ENCODE measurements at regions not wholly inside any gene's neighbourhood (a gene's known extent, or its start where the extent isn't known, plus 50 kb on each side); places are given as distances from the start of the nearest gene placed in this dataset.

DNA sequence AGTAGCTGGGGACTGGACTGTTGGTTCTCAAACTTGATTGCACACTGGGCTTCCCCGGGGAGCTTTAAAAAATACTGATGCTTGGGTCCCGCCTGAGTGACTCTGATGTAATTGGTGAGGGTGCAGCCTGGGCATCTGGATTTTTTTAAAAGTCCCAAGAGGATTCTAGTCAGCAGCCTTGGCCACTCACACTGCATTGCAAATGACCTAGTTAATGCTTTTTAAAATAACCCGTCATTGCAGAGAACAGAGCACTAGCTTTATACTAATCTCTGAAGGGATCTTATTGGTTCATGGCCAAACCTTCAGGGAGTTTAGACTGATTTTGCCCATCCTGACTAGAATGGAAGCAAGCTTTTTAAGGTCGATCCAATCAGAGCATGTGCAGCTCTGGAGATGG lies 310.6 kb upstream of the PROK2 start:
- 84 to 86% methylated on average over 4 of the region's 4 CpGs for WGBS, 2 donors
- H3K9ac ChIP-seq (ENCODE audit: insufficient read depth in 1 of 2, low read length in 2 of 2), result no peak overlapping the region

DNA sequence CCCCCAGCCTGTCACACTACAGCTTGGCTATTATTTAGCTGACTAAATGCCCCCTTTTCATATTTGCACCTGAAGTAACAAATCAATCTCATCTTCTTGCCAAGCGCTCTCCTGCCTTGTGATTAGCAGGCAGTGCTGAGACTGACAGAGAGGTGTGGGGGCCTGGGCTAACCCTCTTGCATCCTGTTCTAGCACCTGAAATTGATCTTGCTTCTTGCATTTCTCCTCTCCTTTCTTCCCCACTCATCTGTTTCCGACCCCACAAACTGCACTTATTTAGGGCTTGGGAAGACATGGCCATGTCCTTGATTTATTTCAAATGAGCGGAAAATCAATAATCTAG lies 309.0 kb upstream of the PROK2 start:
- H3K27ac ChIP-seq (ENCODE audit: low read depth in 1 of 2, low read length in 1 of 2), result no peak overlapping the region
- DNase-seq (no peak), ATAC-seq (ENCODE audit: insufficient read depth, low FRiP score) (no peak)
- H3K4me3 ChIP-seq, result no peak overlapping the region
- TF ChIP-seq, protein P1, sequence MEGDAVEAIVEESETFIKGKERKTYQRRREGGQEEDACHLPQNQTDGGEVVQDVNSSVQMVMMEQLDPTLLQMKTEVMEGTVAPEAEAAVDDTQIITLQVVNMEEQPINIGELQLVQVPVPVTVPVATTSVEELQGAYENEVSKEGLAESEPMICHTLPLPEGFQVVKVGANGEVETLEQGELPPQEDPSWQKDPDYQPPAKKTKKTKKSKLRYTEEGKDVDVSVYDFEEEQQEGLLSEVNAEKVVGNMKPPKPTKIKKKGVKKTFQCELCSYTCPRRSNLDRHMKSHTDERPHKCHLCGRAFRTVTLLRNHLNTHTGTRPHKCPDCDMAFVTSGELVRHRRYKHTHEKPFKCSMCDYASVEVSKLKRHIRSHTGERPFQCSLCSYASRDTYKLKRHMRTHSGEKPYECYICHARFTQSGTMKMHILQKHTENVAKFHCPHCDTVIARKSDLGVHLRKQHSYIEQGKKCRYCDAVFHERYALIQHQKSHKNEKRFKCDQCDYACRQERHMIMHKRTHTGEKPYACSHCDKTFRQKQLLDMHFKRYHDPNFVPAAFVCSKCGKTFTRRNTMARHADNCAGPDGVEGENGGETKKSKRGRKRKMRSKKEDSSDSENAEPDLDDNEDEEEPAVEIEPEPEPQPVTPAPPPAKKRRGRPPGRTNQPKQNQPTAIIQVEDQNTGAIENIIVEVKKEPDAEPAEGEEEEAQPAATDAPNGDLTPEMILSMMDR (IDR thresholded peaks at IDR 0.05; ENCODE audit: control extremely low read depth, extremely low read depth), result no peak
- no peaks in the 10 kb centered on the region for H3K4me1 ChIP-seq (ENCODE audit: control insufficient read depth in 5 of 5, insufficient read depth in 5 of 5, low read length in 5 of 5)
- no peaks in the 10 kb centered on the region for H3K36me3 ChIP-seq (ENCODE audit: control insufficient read depth in 4 of 4, insufficient read depth in 4 of 4, low read length in 4 of 4)
- H3K9me3 ChIP-seq (ENCODE audit: control insufficient read depth in 4 of 4, insufficient read depth in 3 of 4, low read length in 3 of 4), result peaks cover 0 to 2% (median 0%) of the 10 kb centered on the region in 4 donors
- H3K27me3 ChIP-seq (ENCODE audit: control insufficient read depth in 3 of 3, insufficient read depth in 3 of 3, low read length in 2 of 3), result peaks cover 0 to 5% (median 0%) of the 10 kb centered on the region in 3 donors
- WGBS, 2 donors, result 96 to 100% methylated on average over 3 of the region's 3 CpGs
- H3K9ac ChIP-seq (ENCODE audit: insufficient read depth in 1 of 2, low read length in 2 of 2), result no peak overlapping the region

More for the DNA sequence above, 310.6 kb upstream of the PROK2 start:
- H3K4me1 ChIP-seq (ENCODE audit: control insufficient read depth in 5 of 5, insufficient read depth in 5 of 5, low read length in 5 of 5), result peaks cover 0 to 9% (median 2%) of the 10 kb centered on the region in 5 donors
- TF ChIP-seq, protein P1 (IDR thresholded peaks at IDR 0.05; ENCODE audit: control extremely low read depth, extremely low read depth), result no peak
- DNase-seq, result no peak
- ATAC-seq (ENCODE audit: insufficient read depth, low FRiP score), result no peak
- H3K27ac ChIP-seq (ENCODE audit: low read depth in 1 of 2, low read length in 1 of 2), result no peak overlapping the region
- peaks cover 0 to 13% (median 8%) of the 10 kb centered on the region in 3 donors for H3K27me3 ChIP-seq (ENCODE audit: control insufficient read depth in 3 of 3, insufficient read depth in 3 of 3, low read length in 2 of 3)
- H3K36me3 ChIP-seq (ENCODE audit: control insufficient read depth in 4 of 4, insufficient read depth in 4 of 4, low read length in 4 of 4), result no peaks in the 10 kb centered on the region
- H3K9me3 ChIP-seq (ENCODE audit: control insufficient read depth in 4 of 4, insufficient read depth in 3 of 4, low read length in 3 of 4), result no peaks in the 10 kb centered on the region
- H3K4me3 ChIP-seq, result no peak overlapping the region

DNA sequence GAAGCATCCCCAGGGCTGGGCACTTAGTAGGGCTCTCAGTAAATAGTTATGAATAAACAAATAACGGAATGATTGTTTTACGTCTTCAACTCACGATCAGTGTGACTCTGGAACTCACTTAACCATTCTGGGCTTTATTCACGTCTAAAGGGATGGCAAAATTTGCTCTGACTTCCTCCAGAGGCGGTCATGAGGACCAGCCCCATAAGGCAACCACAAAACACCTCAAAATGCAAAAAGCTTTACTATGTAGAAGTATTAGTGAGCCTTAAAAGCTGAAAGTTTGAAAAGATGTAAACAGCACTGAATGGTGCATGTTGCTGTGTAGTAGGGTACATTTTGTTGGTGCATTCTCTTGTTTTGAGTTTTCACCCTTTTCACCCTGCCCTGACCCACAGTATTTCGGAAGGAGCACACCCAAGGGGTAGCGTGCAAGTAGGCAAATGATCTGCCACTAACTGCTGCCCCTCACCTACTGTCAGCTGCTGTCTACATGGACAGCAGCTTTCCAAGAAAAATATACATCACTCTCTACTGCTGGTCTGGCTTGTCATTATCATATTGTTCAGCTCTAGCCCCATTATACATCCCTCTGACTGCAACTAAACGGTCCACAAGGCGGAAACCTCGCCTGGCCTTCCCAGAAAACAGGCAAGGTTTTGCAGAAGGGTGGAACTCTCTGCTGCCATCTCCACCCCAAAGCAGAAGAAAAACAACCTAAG lies 308.5 kb upstream of the PROK2 start:
- H3K9ac ChIP-seq (ENCODE audit: insufficient read depth in 1 of 2, low read length in 2 of 2), result no peak overlapping the region
- no peak overlapping the region for H3K4me3 ChIP-seq
- DNase-seq (no peak), ATAC-seq (ENCODE audit: insufficient read depth, low FRiP score) (no peak)
- H3K9me3 ChIP-seq (ENCODE audit: control insufficient read depth in 4 of 4, insufficient read depth in 3 of 4, low read length in 3 of 4), result peaks cover 0 to 2% (median 0%) of the 10 kb centered on the region in 4 donors
- H3K4me1 ChIP-seq (ENCODE audit: control insufficient read depth in 5 of 5, insufficient read depth in 5 of 5, low read length in 5 of 5), result no peaks in the 10 kb centered on the region
- H3K27ac ChIP-seq (ENCODE audit: low read depth in 1 of 2, low read length in 1 of 2), result no peak overlapping the region
- H3K36me3 ChIP-seq (ENCODE audit: control insufficient read depth in 4 of 4, insufficient read depth in 4 of 4, low read length in 4 of 4), result no peaks in the 10 kb centered on the region
- peaks cover 0 to 5% (median 0%) of the 10 kb centered on the region in 3 donors for H3K27me3 ChIP-seq (ENCODE audit: control insufficient read depth in 3 of 3, insufficient read depth in 3 of 3, low read length in 2 of 3)
- TF ChIP-seq, protein P1 (IDR thresholded peaks at IDR 0.05; ENCODE audit: control extremely low read depth, extremely low read depth), result no peak
- WGBS, 2 donors, result 76 to 84% methylated on average over 10 of the region's 10 CpGs
